ENCODE measurements at regions not wholly inside any gene's neighbourhood (a gene's known extent, or its start where the extent isn't known, plus 50 kb on each side); places are given as distances from the start of the nearest gene placed in this dataset.

GRCh38 chr14:34063470-34064164, 112.7 kb upstream of the EGLN3 start:
- H3K36me3 ChIP-seq, result no peaks in the 10 kb centered on the region
- TF ChIP-seq, protein P1, sequence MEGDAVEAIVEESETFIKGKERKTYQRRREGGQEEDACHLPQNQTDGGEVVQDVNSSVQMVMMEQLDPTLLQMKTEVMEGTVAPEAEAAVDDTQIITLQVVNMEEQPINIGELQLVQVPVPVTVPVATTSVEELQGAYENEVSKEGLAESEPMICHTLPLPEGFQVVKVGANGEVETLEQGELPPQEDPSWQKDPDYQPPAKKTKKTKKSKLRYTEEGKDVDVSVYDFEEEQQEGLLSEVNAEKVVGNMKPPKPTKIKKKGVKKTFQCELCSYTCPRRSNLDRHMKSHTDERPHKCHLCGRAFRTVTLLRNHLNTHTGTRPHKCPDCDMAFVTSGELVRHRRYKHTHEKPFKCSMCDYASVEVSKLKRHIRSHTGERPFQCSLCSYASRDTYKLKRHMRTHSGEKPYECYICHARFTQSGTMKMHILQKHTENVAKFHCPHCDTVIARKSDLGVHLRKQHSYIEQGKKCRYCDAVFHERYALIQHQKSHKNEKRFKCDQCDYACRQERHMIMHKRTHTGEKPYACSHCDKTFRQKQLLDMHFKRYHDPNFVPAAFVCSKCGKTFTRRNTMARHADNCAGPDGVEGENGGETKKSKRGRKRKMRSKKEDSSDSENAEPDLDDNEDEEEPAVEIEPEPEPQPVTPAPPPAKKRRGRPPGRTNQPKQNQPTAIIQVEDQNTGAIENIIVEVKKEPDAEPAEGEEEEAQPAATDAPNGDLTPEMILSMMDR (IDR thresholded peaks at IDR 0.05), result no peak
- H3K27me3 ChIP-seq, result no peaks in the 10 kb centered on the region
- peak overlapping the region; percentile 68 to 91 for H3K27ac ChIP-seq
- H3K9me3 ChIP-seq, result no peaks in the 10 kb centered on the region
- peak; percentile 76 for DNase-seq (ENCODE audit: low spot score)
- peaks cover 0 to 49% of the 10 kb centered on the region in 2 donors for H3K4me1 ChIP-seq
- H3K4me3 ChIP-seq, result no peak overlapping the region

DNA sequence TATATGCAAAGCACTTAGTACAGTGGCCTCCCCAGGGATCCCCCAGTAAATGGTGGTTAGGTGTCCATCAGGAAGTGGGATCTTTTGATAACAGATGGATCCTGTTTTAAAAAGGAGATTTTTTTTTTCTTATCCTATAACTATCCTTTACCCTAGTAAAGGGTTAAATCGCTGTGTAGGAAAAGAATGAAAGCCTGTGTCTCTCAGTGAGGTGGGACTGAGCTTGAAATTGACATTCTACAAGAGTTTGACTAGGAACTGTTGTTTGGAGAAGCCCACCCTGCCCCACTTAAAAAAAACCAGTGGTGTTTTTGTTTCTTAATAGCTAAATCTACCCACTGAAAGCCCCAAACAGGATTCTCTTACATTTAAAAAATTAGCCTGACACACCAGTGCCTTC, 112.2 kb upstream of the EGLN3 start:
- peak overlapping the region; percentile 68 to 91 for H3K27ac ChIP-seq
- peaks cover 0 to 49% of the 10 kb centered on the region in 2 donors for H3K4me1 ChIP-seq
- H3K9me3 ChIP-seq, result no peaks in the 10 kb centered on the region
- no peaks in the 10 kb centered on the region for H3K27me3 ChIP-seq
- no peaks in the 10 kb centered on the region for H3K36me3 ChIP-seq
- TF ChIP-seq, protein P1 (IDR thresholded peaks at IDR 0.05), result no peak
- no peak overlapping the region for H3K4me3 ChIP-seq
- no peak for DNase-seq (ENCODE audit: low spot score)

GRCh38 chr14:34062353-34062973, 111.6 kb upstream of the EGLN3 start:
- H3K36me3 ChIP-seq, result no peaks in the 10 kb centered on the region
- H3K9me3 ChIP-seq, result no peaks in the 10 kb centered on the region
- H3K27me3 ChIP-seq, result no peaks in the 10 kb centered on the region
- H3K27ac ChIP-seq, result peak overlapping the region; percentile 68 to 91
- DNase-seq (ENCODE audit: low spot score), result no peak
- no peak overlapping the region for H3K4me3 ChIP-seq
- TF ChIP-seq, protein P1 (IDR thresholded peaks at IDR 0.05), result no peak
- peaks cover 0 to 49% of the 10 kb centered on the region in 2 donors for H3K4me1 ChIP-seq

GRCh38 chr14:34060651-34060999, 109.8 kb upstream of the EGLN3 start:
- TF ChIP-seq, protein P1 (IDR thresholded peaks at IDR 0.05), result no peak
- peaks cover 0 to 41% of the 10 kb centered on the region in 2 donors for H3K4me1 ChIP-seq
- no peaks in the 10 kb centered on the region for H3K36me3 ChIP-seq
- peak overlapping the region; percentile 48 to 63 for H3K4me3 ChIP-seq
- no peak for DNase-seq (ENCODE audit: low spot score)
- H3K27ac ChIP-seq, result peak overlapping the region; percentile 94 to 97
- H3K27me3 ChIP-seq, result no peaks in the 10 kb centered on the region
- H3K9me3 ChIP-seq, result no peaks in the 10 kb centered on the region

- TF ChIP-seq, protein P1 (IDR thresholded peaks at IDR 0.05), result peak in 1 of 2 donors; percentile 59
- H3K4me1 ChIP-seq, result peaks cover 0 to 36% of the 10 kb centered on the region in 2 donors
- H3K4me3 ChIP-seq, result peak overlapping the region; percentile 48 to 63
- peak; percentile 79 for DNase-seq (ENCODE audit: low spot score)
- no peaks in the 10 kb centered on the region for H3K9me3 ChIP-seq
- no peaks in the 10 kb centered on the region for H3K27me3 ChIP-seq
- H3K27ac ChIP-seq, result peak overlapping the region; percentile 94 to 97
- no peaks in the 10 kb centered on the region for H3K36me3 ChIP-seq
Observed at GRCh38 chr14:34059925-34060650, 109.2 kb upstream of the EGLN3 start.
